Esophagus mucosa (tissue), 1 donor: ENCODE measurements at regions not wholly inside any gene's neighbourhood (a gene's known extent, or its start where the extent isn't known, plus 50 kb on each side); places are given as distances from the start of the nearest gene placed in this dataset.
A peak's percentile ranks its signal among the peaks of the same experiment; 100 is the strongest.
"Not testable (repeated sequence)": the region's sequence is repeated elsewhere in the genome, so short reads cannot be mapped to it uniquely, and the experiment has no call there.

ENCODE experiments used
- ATAC-seq: fragments of 200-7000 bp; cut with Tn5 transposase; one replicate; pipeline ENCODE4 v1.9.1; 2020
- donor health status: DM: yes; HTN: yes; CAD: no.

DNA sequence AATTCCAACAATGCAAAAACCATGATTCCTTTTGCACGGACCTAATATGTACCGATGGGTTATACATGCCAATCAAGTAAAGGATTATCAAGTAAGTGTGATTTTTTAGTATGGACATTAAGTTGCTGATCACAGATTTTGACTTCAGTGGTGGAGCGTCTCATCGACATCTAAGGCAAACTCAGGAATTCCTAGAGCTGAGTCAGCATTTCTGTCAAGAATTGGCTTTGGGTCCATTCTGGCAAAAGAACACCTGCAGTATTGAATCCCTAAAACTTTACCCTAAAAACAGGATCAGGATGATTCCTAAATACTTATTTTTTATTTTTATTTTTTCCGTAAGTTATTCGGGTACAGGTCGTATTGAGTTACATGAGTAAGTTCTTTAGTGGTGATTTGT lies 83.6 kb downstream of the HPGD start:
- ATAC-seq = no peak

DNA sequence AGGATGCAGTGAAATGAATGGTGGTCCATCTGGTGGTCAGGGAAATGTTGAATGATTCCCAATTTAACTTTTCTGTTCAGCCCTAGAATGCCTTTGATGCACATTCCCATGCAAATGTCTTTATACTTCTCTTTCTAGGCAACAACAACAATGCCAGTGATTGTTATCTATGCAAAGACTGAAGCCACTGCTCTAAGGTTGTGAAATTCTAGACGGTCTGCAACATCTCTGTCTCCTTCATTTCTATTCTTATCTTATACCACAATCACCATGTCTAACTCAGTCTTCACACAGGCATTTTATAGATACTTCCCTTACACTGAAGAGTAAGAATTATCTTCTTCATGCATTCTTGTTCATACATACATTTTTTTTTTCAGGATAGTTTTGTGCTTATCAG lies 84.5 kb downstream of the HPGD start:
- no peak for ATAC-seq

DNA sequence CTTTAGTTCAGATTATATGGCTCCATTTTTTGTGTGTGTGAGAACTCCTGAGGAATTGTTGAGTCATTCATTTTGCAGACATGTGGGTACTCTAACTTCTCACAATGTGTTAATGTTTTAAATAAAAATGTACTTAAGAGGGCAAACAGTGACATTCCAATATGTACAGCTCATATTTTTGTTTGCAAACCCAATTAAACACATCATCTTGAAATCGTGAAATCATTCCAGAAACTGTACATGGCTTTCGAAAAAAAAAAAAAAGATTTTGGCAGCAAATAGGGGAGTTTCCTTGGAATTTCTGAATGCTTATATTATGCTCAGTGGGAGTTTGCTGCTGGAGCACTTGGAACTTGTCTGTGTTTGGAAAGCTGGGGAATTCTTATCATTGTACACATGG lies 85.0 kb downstream of the HPGD start:
- ATAC-seq = no peak

DNA sequence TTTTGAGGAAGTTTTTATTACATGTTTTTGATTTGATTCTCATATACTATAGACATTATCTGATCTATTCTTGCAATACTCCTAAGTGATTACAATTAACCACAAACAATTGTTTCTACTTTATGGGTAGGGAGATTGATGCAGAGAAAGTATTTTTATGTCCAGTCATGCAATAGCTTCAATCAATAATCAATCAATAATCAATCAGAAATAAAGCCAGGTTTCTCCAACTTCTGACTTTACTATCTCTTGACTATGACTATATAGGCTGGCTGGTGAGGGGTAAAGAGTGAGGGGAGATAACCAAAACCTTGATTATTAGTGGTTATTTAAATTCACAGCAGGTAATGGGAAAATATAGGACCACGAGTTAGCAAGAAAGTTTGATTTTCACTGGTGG lies 85.9 kb downstream of the HPGD start:
- no peak for ATAC-seq

DNA sequence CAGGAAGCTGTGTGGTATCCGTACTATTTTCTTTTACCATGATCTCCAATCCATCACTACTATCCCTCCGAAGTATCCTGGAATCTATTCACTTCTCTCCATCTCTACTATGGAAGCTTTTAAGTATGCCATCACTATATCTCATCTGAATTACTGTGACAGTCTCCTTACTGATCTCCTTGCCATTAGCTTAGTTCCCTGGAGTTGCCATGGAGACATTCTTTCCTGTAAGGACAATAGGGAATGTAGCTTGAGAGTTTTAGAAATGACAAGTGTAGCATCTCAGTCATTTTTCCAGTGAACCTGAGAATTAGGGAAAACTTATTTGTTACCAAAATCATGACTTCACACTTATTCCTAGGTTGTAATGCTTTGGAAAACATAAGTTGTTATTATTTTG lies 86.3 kb downstream of the HPGD start:
- no peak for ATAC-seq

DNA sequence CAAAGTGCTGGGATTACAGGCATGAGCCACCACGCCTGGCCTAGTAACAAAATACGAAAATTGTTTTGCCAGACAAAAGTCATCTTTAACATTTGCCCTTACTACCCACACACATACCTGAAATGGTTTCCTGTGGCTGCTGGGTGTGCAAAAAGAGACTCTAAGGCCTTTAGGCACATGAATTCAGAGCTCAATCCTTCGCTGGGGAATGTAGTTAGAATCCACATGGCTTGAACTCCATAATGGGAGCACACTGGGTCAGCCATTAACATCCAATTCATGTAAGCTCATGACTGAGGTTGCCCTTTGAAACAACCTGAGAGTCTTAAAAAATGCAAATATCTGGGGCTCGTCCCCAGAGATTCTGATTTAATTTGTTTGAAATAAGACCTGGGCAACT lies 87.8 kb downstream of the HPGD start:
- ATAC-seq = no peak

DNA sequence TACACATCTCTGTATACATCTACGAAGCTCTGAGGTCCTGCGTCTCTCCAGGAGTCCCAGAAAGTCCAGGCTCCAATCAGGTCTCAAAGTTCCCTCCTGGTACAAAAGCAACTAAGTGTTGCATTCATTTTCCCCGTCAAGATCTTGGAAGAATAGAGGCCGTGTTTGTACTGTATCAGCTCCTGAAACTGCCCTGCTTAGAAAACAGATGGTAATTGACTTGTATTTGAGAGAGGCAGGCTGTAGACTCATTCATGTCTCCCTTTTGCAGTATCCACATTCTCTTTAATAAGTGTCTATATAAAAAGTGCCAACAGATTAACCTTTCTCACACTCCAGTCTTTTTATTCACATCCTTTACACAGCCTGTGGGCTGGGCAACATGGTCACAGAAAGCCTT lies 91.7 kb downstream of the HPGD start:
- ATAC-seq = no peak

DNA sequence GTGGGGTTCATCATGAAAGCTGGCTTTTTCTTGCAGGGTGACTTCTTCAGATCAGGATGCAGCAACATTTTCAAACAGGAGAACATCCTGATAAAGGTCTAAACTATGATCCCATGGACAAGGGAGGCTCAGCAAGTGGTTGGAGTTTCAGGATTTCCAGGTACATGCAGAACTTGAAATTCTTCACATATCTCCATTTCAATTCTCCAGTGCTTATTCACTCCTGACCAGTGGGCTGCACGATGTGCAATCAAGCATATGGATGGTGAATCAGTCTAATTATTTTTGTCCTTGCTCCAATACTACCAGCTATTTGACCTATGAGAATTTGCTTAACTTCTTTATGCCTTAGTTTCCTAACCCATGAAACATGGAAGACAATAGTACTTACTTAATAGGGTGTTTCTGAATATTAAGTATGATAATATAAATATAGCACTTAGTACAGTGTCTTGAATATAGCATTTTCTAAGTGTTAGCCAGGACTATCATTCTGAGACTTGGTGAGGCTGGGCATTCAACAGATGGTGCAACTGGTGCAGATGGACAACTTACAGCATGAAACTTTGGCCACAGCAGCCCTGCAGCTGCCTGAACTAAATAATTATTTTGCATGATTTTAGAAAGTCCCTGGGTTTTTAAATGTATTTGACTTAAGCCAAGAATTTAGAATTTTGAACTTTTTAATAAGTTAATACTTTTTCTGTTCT lies 92.4 kb downstream of the HPGD start:
- no peak for ATAC-seq

DNA sequence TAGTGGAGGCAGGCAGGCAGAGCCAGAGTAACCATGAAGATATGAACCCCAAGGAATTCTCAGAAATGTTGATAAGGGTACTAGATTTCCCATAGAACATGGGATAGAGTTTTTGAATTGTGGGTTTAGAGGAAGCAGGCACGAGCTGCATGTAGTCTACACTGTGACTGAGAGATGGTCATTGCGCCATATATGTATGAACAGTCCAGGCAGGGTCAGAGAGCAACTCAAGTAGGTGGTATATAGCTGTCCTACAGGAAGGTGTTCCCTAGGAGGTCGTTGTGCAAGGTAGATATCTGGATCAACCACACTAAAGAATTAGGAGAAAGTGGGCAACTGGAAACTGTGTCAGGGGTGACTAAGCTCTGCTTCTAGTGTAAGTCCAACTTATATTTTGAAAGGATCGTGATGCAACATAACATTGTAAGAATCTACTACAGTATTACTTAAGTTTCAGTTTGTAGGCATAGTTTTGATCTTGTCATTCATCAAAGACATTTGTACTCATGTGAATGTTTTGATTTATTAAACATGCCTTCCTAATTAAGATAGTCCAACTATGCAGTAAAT lies 94.6 kb downstream of the HPGD start:
- ATAC-seq = no peak

DNA sequence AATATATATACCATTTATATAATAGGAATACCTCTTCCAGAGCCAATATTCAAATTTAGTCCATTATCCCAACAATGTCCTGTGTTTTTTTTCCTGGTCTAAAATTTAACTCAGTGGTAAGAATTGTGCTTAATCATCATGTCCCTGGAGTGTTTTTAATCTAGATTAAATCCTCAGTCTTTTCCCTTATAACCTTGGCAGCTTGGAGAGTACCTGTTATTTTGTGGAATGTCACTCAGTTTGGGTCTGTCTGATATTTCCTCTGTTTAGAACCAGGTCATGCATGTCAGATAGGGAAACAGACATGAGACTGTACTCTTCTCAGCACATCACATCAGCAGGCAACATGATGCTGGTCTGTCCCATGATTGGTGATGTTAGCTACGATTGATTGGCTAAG lies 96.6 kb downstream of the HPGD start:
- ATAC-seq = no peak

DNA sequence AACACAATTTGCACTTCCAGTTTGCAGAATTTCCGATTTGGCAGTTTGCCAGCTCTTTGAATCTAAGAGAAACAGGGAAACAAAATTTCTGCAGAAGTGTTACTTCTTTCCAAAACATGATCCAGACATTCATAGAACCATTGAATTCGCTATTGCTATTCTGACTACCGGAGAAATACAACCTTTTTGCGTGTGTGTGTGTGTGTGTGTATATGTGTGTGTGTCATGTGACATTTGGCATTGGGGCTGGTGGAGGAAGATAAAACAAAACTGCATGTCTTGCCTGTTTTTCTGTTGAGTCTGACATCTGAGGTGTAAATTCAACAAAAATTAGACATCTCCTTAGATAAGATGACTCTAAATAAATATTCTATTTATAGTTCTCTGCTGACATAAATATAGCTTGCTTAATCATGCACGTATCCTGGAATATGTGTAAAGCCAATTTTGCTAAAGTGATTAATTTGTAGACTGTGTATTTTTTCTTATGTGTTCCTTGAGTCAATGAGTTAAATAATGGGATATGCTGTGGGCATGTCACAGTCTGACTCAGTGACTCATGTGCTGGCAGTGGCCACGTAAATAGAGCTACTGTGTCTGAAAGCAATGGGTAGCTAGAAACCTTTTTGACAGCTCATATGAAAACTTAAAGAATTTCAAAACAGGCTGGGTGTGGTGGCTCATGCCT lies 98.9 kb downstream of the HPGD start:
- ATAC-seq = peak; percentile 100

DNA sequence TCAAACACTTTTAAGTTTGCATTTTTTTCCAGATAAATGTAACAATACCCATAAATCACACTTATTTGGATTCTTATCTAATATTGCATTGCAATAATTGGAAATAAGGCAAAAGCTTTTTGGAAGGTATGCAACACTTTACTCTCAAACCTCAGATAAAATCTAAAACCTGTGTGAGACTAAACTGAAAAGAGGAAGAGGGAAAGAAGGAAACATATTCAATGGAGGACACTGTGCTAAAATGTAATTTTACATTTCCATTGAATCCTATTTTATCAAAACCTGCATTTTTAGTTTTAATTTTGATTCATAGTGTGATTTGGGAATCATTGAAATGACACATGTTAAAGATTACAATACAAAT lies 99.4 kb downstream of the HPGD start:
- no peak for ATAC-seq

DNA sequence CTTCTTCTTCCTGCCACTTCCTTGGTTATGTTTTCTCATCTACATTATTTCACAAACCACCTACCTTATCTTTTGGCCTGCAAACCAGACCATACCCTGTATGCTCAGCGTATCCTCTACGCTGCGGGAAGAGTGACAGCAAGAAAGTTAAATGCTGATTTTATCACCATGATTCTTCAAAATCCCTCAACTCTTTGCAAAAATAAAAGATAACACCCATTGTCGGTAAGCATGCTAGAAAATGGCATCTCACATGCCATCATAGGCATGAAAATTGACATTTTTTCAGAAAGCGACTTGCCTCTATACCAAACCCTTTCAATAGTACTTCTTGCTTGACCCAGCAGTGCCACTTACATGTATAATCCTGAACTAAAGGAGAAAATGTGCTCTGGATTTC lies 102.0 kb downstream of the HPGD start:
- no peak for ATAC-seq

DNA sequence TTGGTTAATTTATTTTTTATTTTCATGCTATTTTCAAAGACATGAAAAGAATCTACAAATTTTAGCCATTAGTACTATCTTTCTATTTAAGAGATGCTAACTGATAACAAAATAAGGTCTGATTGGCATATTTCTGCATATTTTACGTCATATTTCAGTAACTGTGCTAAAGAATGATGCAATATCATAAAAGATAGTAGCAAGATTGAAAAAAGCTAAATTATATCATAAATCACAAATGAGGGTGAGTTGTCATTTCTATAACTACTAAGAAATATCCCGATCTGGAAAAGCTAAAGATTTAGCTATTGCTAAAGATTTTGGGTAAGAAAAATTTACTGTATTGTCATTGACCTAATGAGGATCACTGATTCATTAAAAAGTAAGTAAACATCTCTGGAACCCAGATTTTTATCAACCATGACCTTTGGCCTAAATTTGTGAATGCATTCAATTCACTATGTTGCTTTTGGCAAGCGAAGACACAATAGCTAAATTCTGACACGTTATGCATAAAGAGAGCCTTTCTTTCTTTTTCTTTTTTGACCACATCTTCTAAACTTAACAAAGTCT lies 103.6 kb downstream of the HPGD start:
- no peak for ATAC-seq

DNA sequence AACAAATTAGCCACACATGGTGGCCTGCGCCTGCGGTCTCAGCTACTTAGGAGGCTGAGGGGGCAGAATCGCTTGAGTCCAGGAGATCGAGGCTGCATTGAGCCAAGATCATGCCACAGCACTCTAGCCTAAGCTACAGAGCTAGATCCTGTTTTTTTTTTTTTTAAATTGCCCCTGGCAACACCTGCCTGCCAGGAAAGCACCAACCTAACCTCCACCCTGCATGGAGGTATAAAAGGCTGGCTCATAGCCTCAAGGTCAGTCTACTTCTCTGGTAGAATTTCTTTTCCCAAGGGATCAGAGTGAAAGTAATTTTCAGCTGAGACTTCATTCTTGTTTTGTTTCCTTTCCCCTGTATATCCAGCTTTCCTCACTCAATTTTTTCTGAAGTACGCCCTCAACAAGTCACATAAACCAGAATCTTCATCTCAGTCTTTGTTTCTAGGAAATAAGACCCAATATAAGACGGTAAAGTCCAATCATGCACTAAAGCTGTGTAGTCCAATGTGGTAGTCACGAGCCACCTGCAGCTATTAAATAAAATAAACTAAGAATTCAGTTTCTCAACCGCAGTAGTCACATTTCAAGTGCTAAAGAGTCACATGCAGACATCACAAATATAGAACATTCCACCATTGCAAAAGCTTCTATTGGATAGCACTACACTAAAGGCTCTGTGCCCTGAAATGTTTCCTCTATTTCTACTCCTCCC lies 113.3 kb downstream of the HPGD start:
- no peak for ATAC-seq

DNA sequence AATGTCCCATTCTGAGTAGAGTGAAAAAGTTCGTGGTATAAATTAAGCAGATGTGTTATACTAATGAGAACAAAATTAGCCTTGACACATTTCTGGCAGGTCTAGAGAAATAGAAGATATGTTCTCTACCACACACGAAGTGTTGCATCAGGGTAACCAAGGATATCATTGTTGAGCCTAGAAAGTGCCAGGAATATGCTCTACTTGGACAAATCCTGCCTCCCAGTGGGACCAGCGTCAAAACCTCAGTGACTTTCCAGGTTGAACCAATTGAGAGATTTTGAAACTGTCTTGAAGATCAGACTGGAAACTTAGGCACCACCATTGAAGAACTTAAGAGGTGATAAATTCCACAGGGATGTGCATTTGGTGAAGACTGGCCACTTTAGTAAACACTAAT lies 115.9 kb downstream of the HPGD start:
- ATAC-seq = no peak

DNA sequence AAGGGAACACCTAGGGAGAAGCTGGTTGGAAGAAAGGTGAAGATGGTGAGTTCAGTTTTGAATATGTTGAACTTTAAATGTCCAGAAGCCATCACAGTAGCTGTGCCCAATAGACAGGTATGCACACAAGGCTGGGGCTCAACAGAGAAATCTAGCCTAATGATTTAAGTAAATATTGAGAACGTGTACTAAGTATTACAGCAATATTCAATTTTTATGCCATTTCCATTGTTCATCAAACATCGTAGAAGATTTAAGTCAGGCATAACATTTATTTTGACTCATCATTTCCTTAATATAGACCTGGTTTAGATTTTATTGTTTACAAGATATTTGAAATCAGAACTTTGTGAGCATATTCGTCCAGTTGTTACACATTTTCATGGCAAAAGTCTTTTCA lies 116.4 kb downstream of the HPGD start:
- ATAC-seq = no peak

DNA sequence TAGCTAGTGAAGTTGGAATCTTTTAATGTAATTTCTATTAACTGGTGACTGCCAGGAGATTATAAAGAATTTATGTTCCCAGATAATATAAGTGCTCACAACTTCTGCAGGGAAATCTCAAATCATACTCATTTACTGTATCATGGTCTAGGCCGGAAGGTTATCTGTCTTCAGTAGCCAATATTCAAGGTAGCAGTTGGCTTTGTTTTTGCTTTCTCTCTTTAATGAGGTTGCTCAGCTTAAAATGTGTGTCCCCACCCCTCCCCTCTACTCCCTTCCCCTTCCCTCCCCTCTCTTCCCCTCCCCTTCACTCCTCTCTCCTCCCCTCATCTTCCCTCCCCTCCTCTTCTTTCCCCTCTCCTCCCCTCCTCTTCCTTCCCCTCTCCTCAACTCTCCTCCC lies 117.6 kb downstream of the HPGD start:
- ATAC-seq = no peak

DNA sequence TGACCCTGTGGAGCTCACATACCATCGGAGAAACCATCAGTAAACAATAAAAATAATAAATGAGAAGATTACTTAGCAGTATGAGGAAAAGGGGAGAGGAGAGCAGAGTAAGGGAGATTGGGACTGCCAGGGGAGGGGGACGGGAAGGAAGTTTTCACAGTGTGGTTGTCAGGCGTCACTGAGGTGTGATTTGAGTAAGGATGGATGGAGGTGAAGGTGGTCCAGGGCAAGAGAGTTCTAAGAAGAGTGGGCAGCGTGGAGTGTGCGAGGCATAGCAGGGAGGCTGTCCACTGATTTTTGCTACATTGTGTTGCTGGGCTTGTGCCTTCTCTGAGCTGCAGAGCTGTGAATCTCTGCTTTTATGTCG lies 119.1 kb downstream of the HPGD start:
- ATAC-seq = no peak

DNA sequence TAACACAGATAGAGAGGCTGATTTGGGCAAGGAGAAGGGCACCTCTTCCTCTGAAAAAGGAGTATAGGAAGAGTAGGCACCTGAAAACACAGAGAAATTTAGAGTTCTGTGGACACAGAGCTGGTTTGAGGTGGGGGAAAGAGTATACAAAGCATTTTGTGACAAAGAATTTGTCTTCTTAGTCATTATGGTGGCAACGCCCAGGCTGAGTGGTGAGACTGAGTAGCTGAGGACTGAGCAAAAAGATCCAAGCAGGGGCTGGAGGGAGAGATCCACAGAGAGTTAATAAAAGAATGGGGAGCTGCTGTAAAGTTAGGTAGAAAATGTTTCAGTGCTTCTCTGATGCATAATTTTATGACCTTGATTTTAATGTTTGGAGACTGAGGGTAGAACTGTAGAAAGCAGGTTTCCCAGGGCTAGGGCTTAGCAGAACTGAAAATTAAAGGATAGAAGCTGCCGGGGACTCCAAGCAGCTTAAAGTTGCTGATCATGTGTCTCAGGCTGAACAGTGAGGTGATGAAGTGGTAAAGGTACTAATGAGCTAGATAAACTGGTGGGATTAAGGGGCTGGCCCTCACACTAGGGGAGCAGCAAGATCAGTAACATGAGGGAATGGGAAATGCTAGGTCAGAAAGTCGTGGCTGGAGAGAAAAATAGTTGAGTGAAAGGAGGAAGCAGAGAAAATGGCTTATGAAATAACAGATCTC lies 118.9 kb downstream of the CEP44 start:
- peak; percentile 65 for ATAC-seq

DNA sequence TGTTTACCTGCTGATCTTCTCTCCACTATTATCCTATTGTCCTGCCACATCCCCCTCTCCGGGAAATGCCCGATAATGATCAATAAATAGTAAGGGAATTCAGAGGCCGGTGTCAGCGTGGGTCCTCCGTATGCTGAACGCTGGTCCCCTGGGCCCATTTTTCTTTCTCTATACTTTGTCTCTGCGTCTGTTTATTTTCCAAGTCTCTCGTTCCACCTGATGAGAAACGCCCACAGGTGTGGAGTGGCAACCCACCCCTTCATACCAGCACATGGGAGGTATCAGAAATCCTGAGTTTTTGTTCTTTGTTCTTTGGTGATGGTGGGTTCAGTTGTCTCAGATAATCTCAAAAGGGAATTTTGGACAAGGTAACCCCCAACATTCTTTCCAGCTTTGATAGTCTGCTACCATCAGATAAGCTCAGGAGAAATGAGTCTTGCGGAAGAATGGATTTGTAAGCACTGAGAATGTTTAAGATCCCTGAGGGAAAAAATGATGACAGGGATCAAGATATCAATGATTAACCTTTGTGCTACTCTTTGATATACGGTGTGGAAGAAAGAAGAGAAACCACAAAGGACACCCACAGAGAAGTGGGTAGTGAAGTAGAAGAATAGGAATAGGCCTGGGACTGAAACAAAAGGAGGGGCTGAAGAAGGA lies 117.9 kb downstream of the CEP44 start:
- ATAC-seq = no peak

DNA sequence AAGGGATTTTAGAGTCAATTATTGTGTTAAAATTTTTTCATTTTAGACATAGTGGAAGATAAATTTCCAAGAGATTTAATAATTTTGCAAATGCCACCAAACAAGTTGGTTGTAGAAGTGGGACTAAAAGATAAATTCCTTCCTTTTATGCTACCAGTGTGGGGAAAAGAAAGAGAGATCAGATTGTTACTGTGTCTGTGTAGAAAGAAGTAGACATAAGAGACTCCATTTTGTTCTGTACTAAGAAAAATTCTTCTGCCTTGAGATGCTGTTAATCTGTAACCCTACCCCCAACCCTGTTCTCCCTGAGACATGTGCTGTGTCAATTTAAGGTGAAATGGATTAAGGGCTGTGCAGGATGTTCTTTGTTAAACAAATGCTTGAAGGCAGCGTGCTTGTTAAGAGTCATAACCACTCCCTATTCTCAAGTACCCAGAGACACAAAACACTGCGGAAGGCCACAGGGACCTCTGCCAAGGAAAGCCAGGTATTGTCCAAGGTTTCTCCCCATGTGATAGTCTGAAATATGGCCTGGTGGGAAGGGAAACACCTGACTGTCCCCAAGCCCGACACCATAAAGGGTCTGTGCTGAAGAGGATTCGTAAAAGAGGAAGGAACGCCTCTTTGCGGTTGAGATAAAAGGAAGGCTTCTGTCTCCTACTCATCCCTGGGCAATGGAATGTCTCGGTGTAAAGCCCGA lies 117.0 kb downstream of the CEP44 start:
- not testable (repeated sequence) for ATAC-seq
